ENCODE measurements at regions not wholly inside any gene's neighbourhood (a gene's known extent, or its start where the extent isn't known, plus 50 kb on each side); places are given as distances from the start of the nearest gene placed in this dataset.
"Not testable (repeated sequence)": the region's sequence is repeated elsewhere in the genome, so short reads cannot be mapped to it uniquely, and the experiment has no call there.

- DNase-seq (ENCODE audit: low read depth in 2 of 2) = no peak
Measured at GRCh38 chr7:65453341-65454030, 79.8 kb downstream of the ZNF92 start.

- DNase-seq (ENCODE audit: low read depth in 2 of 2) = no peak
Measured at GRCh38 chr7:65454469-65454868, 80.8 kb downstream of the ZNF92 start.

GRCh38 chr7:65455050-65455449 lies 81.4 kb downstream of the ZNF92 start:
- not testable (repeated sequence) for DNase-seq (ENCODE audit: low read depth in 2 of 2)

GRCh38 chr7:65457705-65458104 lies 84.0 kb downstream of the ZNF92 start:
- no peak for DNase-seq (ENCODE audit: low read depth in 2 of 2)

- no peak for DNase-seq (ENCODE audit: low read depth in 2 of 2)
Measured at GRCh38 chr7:65459438-65459837, 85.8 kb downstream of the ZNF92 start.

- no peak for DNase-seq (ENCODE audit: low read depth in 2 of 2)
Measured at GRCh38 chr7:65462148-65462716, 88.6 kb downstream of the ZNF92 start.

GRCh38 chr7:65463184-65463583 lies 89.5 kb downstream of the ZNF92 start:
- no peak for DNase-seq (ENCODE audit: low read depth in 2 of 2)

- DNase-seq (ENCODE audit: low read depth in 2 of 2) = not testable (repeated sequence)
Measured at GRCh38 chr7:65469919-65470558, 96.4 kb downstream of the ZNF92 start.

- DNase-seq (ENCODE audit: low read depth in 2 of 2) = no peak
Measured at GRCh38 chr7:65471587-65471986, 97.9 kb downstream of the ZNF92 start.

- no peak for DNase-seq (ENCODE audit: low read depth in 2 of 2)
Measured at GRCh38 chr7:65475040-65475726, 101.5 kb downstream of the ZNF92 start.

- peak in 1 of 2 donors; percentile 3 for DNase-seq (ENCODE audit: low read depth in 2 of 2)
Measured at GRCh38 chr7:65475734-65476319, 102.2 kb downstream of the ZNF92 start.

- DNase-seq (ENCODE audit: low read depth in 2 of 2) = no peak
Measured at GRCh38 chr7:65477326-65477725, 103.7 kb downstream of the ZNF92 start.

- DNase-seq (ENCODE audit: low read depth in 2 of 2) = no peak
Measured at GRCh38 chr7:65489260-65489767, 115.7 kb downstream of the ZNF92 start.

GRCh38 chr7:65496697-65497096 lies 123.0 kb downstream of the ZNF92 start:
- not testable (repeated sequence) for DNase-seq (ENCODE audit: low read depth in 2 of 2)

GRCh38 chr7:65503434-65504152 lies 129.9 kb downstream of the ZNF92 start:
- no peak for DNase-seq (ENCODE audit: low read depth in 2 of 2)

- DNase-seq (ENCODE audit: low read depth in 2 of 2) = not testable (repeated sequence)
Measured at GRCh38 chr7:65504504-65505319, 131.1 kb downstream of the ZNF92 start.

- DNase-seq (ENCODE audit: low read depth in 2 of 2) = not testable (repeated sequence)
Measured at GRCh38 chr7:65505320-65505633, 131.6 kb downstream of the ZNF92 start.

- DNase-seq (ENCODE audit: low read depth in 2 of 2) = peak in 1 of 2 donors; percentile 0
Measured at GRCh38 chr7:65508581-65509367, 135.1 kb downstream of the ZNF92 start.

GRCh38 chr7:65509368-65510186 lies 135.9 kb downstream of the ZNF92 start:
- peak in 1 of 2 donors; percentile 9 for DNase-seq (ENCODE audit: low read depth in 2 of 2)

All from stimulated activated CD8-positive, alpha-beta memory T cell treated with anti-CD3 and anti-CD28 coated beads, Interleukin-7, amount 100 ng/mL, for 4 hours (primary cell).